ENCODE measurements at regions not wholly inside any gene's neighbourhood (a gene's known extent, or its start where the extent isn't known, plus 50 kb on each side); places are given as distances from the start of the nearest gene placed in this dataset.

- Histone ChIP-seq H3K4me1 (ENCODE audit: control insufficient read depth, insufficient read depth, low read length) (no peaks in the 10 kb centered on the region), H3K27me3 (replicated peaks in 1 of 2; ENCODE audit: control insufficient read depth in 2 of 2, insufficient read depth in 2 of 2, low read length in 1 of 2) (no peaks in the 10 kb centered on the region), H3K36me3 (ENCODE audit: control insufficient read depth in 2 of 2, insufficient read depth in 2 of 2, low read length in 1 of 2) (no peaks in the 10 kb centered on the region), H3K27ac (ENCODE audit: control insufficient read depth, insufficient read depth) (no peak overlapping the region), H3K9ac (ENCODE audit: control insufficient read depth, insufficient read depth, low read length) (no peak overlapping the region), H3K4me3 (no peak overlapping the region), H3K9me3 (replicated peaks; ENCODE audit: control insufficient read depth, insufficient read depth, low read length) (no peaks in the 10 kb centered on the region), H2AFZ (ENCODE audit: control insufficient read depth, low read depth, low read length) (no peak overlapping the region), H4K20me1 (ENCODE audit: control insufficient read depth, insufficient read depth) (no peaks in the 10 kb centered on the region), H3K4me2 (ENCODE audit: control insufficient read depth, insufficient read depth) (no peak overlapping the region), H3K79me2 (ENCODE audit: control insufficient read depth, insufficient read depth, low read length) (no peaks in the 10 kb centered on the region)
- FAIRE-seq (no peak), ATAC-seq (no peak), DNase-seq (ENCODE audit: low read depth, low spot score) (no peak)
- no TSS peak for BruUV-seq (replicated peaks)
- POLR2A ChIA-PET = no interaction called here
- RAD21 ChIA-PET (ENCODE audit: unreplicated experiment) = no interaction called here
- intact Hi-C loops (cut with micrococcal nuclease; ENCODE audit: unreplicated experiment) = no loop called here
- TF ChIP-seq ZNF217 (IDR thresholded peaks at IDR 0.05) (no peak), RELB (IDR thresholded peaks at IDR 0.05; ENCODE audit: low read depth) (no peak), YBX1 (IDR thresholded peaks at IDR 0.05) (no peak)
- SMC1A ChIA-PET (ENCODE audit: uncharacterized antibody, unreplicated experiment) = interaction anchor here (0.6 kb wide), 1 partner anchor 460 kb away, joined by 3 read pairs; no protein-coding TSS in a partner anchor
- 38% methylated on average over 6 of the region's 6 CpGs for WGBS (ENCODE audit: insufficient coverage, insufficient replicate concordance, low lambda C conversion rate, missing lambda C conversion rate)
- CTCF ChIA-PET = interaction anchor here (0.7 kb wide), 1 partner anchor 617 kb away, joined by 4 read pairs; no protein-coding TSS in a partner anchor
- in situ Hi-C loops (cut with MboI) = loop anchor here (10.0 kb wide), 2 partner anchors 385 to 615 kb away; no protein-coding TSS in a partner anchor
Observed at GRCh38 chr21:39119891-39120290, 63.4 kb downstream of the PSMG1 start.

- POLR2A ChIA-PET = no interaction called here
- in situ Hi-C loops (cut with MboI) = no loop called here
- ATAC-seq (no peak), FAIRE-seq (no peak), DNase-seq (ENCODE audit: low read depth, low spot score) (no peak)
- Histone ChIP-seq H3K79me2 (ENCODE audit: control insufficient read depth, insufficient read depth, low read length) (no peaks in the 10 kb centered on the region), H3K4me3 (no peak overlapping the region), H2AFZ (ENCODE audit: control insufficient read depth, low read depth, low read length) (no peak overlapping the region), H3K27ac (ENCODE audit: control insufficient read depth, insufficient read depth) (no peak overlapping the region), H3K36me3 (ENCODE audit: control insufficient read depth in 2 of 2, insufficient read depth in 2 of 2, low read length in 1 of 2) (no peaks in the 10 kb centered on the region), H3K4me2 (ENCODE audit: control insufficient read depth, insufficient read depth) (no peak overlapping the region), H3K27me3 (replicated peaks in 1 of 2; ENCODE audit: control insufficient read depth in 2 of 2, insufficient read depth in 2 of 2, low read length in 1 of 2) (no peaks in the 10 kb centered on the region), H3K9ac (ENCODE audit: control insufficient read depth, insufficient read depth, low read length) (no peak overlapping the region), H3K9me3 (replicated peaks; ENCODE audit: control insufficient read depth, insufficient read depth, low read length) (no peaks in the 10 kb centered on the region), H4K20me1 (ENCODE audit: control insufficient read depth, insufficient read depth) (no peaks in the 10 kb centered on the region), H3K4me1 (ENCODE audit: control insufficient read depth, insufficient read depth, low read length) (no peaks in the 10 kb centered on the region)
- RAD21 ChIA-PET (ENCODE audit: unreplicated experiment) = no interaction called here
- intact Hi-C loops (cut with micrococcal nuclease; ENCODE audit: unreplicated experiment) = no loop called here
- 28% methylated on average over 8 of the region's 8 CpGs for WGBS (ENCODE audit: insufficient coverage, insufficient replicate concordance, low lambda C conversion rate, missing lambda C conversion rate)
- SMC1A ChIA-PET (ENCODE audit: uncharacterized antibody, unreplicated experiment) = no interaction called here
- no TSS peak for BruUV-seq (replicated peaks)
- CTCF ChIA-PET = no interaction called here
- TF ChIP-seq ASH2L (IDR thresholded peaks at IDR 0.05; ENCODE audit: borderline replicate concordance, low read depth) (no peak), POU2F2 (IDR thresholded peaks at IDR 0.05; ENCODE audit: borderline replicate concordance, low read depth, low read length) (no peak), IRF5 (IDR thresholded peaks at IDR 0.05; ENCODE audit: borderline replicate concordance) (no peak), STAT1 (conservative IDR thresholded peaks at IDR 0.05) (no peak), MLLT1 (IDR thresholded peaks at IDR 0.05) (no peak), NR2C2 (IDR thresholded peaks at IDR 0.05; ENCODE audit: borderline replicate concordance, control insufficient read depth, insufficient read length, low read depth) (no peak), PBX3 (IDR thresholded peaks at IDR 0.05; ENCODE audit: insufficient replicate concordance, low read depth, low read length) (no peak), SIN3A (IDR thresholded peaks at IDR 0.05; ENCODE audit: low read depth, low read length) (no peak), KAT2A (conservative IDR thresholded peaks at IDR 0.05; ENCODE audit: control insufficient read depth, low read depth, low read length) (no peak)
Observed at GRCh38 chr21:39118604-39119215, 64.5 kb downstream of the PSMG1 start.

All from GM12878 (cell line).